CD4-positive, alpha-beta T cell treated with Interferon alpha-2 for 1 hour (primary cell): ENCODE measurements at regions not wholly inside any gene's neighbourhood (a gene's known extent, or its start where the extent isn't known, plus 50 kb on each side); places are given as distances from the start of the nearest gene placed in this dataset.
A peak's percentile ranks its signal among the peaks of the same experiment; 100 is the strongest.

Source experiments
- DNase-seq, 2 donors: peaks; one replicate each; pipeline ENCODE4 v3.0.0-alpha.2; 2020 to 2022

- no peak for DNase-seq
These were observed 82.7 kb downstream of the THAP12 start for GRCh38 chr11:76298255-76298654.

GRCh38 chr11:76296731-76297542, 84.0 kb downstream of the THAP12 start:
- DNase-seq = no peak

- no peak for DNase-seq
These were observed 86.9 kb upstream of the WNT11 start for GRCh38 chr11:76293189-76293631.

- DNase-seq = no peak
These were observed 86.4 kb upstream of the WNT11 start for GRCh38 chr11:76292583-76293188.

- DNase-seq = no peak
These were observed 85.5 kb upstream of the WNT11 start for GRCh38 chr11:76291576-76292526.

DNA sequence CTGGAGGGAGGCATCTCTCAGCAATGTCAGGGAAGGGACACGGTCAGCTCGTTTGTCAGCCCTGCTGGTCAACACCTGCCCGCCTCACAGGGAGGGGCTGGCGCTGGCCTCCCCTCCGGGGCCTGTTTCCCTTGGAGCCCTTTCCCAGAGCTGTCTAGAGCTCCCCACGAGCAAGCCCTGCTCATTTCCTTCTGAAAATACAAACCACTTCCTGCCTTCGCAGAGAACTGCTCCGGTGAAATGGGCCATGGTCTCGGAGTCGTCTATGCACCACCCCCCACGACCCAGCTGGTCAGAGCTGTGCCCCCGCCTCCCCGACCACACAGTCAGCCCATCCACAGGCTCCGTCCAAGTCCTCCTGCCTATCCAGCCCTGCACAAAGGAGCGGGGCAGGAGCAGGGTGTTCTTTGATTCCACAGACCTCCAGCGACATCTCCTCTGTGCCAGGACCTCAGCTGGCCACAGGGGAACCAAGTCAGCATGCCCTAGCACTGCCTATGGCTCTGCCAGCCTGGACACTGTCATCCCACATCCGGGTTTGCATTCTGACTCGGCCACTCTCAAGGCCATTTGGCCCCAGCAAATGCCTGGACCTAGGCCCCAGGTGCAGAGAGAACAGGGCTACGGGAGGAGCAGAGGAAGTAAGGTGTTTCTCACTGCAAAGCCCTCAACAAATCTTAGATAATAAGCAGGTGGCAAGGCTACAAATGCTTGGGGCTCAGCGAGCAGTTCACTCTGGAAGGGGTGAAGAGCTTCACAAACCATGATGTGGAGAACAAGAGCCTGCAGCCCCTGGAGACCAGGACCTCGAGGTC, 82.1 kb upstream of the WNT11 start:
- peak in 1 of 2 donors; percentile 27 for DNase-seq

DNA sequence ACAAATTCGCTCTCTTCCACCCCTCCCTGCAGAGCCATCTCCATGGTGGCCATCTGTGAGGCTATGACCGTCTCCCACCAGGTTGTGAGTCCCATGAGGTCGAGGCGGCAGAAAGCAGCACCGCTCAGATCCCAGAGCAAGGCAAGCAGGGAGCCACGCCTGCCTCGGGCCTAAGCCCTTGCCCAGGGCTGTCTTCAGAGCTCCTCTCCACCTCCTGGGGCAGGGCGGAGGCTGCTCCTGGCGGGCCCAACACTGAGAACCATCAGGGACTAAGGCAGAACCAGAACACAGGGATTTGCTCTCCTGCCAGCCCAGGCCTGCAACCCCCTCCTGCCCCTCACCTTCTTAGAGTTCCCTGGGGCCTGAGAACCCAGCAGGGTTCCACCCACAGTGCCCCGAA, 80.9 kb upstream of the WNT11 start:
- no peak for DNase-seq

DNA sequence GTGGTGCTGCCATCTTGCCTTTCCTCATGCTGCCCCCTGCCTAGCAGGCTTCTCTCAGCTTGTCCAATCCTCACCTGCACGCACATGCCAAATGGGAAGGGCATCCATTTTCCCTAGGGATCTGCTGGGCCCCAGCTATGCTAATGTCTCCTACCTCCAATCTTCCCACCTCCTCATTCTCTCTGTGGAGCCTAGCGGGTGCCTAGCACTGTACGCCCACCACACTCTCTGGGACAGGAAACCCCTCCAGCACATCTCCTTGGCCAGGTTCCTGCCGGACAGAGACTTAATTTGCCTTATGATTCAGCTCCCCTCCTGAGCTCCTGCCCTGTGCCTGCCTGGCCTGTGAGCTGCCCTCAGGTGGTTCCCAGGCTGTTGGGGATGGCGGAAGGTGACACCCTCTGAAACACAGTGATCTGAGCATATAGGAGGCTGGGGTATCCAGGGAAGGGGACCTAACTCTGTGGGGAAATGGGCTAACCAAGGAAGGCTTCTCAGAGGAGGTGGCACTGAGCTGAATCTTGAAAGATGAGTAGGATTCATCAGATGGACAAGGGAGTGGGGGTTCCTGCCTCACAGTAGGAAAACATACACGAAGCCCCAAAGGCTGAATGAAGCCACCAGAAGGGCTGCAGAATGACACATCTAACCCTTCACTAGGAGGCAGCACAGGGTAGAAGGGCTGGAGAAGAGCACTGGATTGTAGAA, 79.2 kb upstream of the WNT11 start:
- no peak for DNase-seq

- DNase-seq = no peak
These were observed 77.9 kb upstream of the WNT11 start for GRCh38 chr11:76284161-76284560.

DNA sequence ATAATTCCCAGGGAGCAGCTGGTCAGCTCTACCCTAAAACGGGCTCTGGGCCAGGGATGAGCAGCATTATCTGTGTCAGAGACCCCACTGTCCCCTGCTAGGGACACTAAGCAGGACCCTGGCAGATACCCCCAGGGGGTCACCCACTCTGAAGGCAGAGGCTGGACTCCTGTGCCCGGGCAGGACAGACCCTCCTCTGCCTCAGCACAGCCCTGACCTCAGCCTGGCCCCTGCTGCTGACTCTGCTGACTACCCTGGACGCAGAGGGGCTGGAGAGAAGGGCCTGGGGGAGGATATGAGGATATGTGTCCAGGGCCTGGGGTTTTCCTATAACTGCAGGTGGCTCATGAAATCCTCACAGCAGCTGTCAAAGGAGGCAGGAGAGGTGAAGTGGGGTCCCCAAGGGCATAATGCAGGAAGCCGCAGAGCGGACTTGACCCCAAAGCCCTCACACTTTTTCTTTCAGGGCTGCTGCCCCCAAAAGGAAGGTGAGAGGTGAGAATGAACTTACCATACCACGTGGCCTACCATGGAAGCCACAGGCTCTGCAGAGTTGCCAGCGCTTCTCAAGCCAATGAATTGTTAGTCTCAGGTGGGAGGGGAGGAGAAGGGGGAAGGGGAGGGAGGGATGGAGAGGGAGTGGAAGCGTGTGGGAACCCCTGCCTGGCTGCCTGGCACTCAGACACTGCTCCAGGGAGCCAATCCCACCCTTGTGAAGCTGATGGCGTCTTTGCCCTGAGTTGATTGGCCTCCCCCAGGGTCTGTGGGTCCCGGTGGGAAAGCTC, 76.7 kb upstream of the WNT11 start:
- no peak for DNase-seq

DNA sequence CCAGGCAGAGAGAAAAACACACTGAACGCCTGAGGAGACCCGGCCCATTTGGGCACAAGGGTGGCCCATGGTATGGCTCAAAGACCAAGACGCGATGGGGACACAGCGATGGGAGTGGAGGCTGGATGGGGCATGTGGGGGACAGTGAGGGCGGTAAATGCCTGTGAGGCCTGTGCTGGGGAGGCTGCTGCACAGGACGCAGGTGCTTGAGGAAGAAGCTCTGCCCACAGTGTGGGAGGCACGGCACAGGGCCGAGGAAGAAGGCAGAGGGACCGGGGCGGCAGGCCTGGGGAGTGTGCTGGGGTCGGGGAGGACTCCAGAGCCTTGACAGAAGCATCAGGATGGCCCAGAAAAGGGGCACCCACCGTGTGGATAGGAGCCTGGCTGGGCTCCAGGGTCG, 75.9 kb upstream of the WNT11 start:
- DNase-seq = no peak

- no peak for DNase-seq
These were observed 75.2 kb upstream of the WNT11 start for GRCh38 chr11:76281558-76281906.

DNA sequence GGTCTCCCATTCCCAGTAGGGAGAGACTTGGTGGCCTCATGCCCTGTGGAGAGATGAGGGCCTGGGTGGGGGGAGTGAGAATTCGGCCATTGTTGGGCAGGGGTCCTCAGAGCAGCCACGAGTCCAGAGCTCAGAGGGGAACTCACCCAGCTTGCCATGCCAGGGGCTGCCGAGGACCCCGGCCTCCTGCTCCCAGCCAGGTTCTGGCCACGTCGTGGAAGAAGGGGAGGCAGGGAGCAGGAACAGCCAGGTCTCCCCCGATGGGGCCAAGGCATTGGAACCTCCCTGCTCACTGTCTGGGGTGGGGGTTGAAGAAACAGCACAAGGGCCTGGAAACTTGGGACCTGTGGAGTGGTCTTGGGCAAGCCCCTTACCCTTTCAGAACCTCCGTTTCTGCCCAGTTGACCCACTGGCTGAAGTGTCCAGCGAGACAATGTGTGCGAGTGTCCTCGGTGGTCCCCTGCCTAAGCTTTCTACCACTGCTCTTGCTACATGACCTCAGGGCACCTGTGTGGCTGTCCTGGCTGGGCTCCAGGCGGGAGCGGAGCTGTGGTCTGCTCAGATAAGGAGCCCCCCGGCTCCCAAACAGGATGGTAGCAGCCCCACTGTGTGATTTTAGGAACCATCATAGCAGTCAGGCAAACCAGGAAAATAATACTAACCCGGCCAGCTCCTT, 74.7 kb upstream of the WNT11 start:
- DNase-seq = no peak

DNA sequence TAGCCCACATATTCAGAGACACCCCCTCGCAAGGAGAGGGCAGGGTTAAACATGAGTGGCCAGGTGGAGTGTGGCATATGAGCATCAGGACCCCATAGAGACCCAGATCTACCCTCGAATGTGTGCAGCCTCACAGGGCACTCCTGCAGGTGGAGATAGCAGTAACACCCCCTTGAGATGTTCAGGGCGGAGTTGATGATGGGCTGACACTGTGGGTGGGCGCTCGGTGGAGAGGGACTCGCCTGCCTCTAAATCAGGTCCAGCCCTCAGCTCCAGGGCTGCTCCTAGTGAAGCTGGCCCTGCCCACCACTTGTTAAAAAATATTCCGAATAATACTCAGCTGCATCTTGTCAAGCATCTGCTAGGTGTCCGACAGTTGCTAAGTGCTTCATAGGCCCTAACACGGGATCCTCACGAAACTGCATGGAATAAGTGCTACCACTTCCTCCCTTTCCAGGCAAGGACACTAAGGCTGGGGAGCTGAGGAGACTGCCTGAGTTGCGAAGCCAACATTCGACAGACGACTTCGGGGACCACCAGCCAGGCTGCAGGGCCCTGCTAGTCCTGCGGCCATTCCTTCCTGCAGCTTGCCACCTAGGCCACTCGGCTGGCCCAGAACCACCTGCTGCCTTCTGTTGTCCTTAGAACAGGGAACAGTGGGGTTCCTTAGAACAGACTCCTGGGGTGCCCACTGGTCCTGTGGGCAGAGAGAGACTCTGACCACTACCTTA, 74.0 kb upstream of the WNT11 start:
- DNase-seq = no peak

DNA sequence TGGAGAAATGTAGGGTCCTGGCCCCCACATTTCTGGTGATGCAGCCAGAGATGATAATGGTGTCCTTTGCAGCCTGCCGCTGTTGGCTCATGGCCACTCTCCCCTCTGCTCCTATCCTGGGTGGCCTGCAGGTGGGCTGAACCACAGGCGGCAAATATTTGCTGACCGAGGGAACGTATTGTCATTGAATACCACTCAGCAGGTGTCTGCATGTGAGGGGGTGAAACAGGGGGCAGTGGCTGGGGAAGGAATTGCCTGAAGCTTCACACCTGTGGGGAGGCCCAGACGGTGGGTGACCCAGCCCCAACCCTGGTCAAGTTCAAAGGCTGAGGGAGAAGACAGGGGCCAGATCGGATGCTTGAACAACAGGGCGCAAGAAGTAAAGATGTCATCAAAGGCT, 73.3 kb upstream of the WNT11 start:
- DNase-seq = no peak

GRCh38 chr11:76279038-76279437, 72.7 kb upstream of the WNT11 start:
- no peak for DNase-seq

DNA sequence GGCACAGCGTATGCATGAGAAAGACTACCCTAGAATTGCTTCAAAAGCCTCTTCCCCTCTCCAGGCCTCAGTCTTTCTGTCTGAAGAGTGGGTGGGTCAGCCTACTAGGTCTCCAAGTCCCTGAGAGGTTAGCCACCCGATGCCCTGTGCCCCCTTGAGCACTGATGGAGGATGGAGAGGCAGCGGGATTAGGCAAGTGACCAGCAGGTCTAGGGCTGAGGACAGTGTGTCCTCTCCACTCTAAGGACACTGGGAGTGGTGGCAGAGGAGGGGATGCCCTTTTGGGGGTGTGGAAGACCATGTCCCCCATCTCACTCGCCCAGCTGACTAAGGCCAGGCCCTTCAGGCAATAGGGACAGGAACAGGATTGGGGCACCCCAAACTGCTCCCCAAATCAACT, 72.2 kb upstream of the WNT11 start:
- no peak for DNase-seq

DNA sequence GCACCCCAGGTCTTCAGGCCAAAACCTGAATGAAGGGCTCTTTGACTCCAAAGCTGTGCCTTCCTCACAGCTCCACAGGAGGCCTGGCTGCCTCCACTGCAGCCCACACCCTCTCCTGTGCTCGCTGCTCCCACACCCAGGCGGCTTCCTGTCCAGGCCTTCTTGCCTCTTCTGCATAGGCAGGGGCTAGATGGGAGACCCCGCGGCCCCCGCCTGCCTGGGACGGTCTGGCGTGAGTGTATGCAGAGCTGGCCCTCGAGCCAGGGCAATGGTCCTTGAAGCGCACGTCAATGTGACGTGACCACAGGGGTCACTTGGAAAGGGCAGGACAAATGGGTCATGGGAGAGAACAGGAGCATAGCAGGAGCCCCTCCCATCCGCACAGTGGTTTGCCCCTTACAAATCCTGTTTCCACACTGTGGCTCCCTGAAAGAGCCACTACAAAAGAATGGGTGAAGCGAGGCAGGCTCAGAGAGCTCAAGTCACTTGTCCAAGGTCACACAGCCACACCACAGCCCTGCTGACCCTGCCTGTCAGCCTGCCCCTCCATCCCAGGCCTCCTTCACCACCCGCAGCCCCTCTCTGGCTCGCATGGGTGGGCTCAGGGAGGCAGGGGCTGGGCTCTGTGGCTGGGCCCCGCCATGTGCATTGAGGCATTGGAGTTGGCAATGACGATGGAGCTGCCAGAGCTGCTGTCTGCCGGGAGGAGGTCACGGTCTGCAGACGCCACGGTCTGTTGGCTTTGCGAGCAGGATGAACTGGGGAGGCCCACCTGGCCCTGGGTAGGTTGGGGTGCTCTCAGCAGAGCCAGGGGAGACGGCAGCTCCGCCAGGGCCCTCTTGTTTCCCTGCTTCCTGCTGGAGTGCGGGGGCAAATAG, 71.2 kb upstream of the WNT11 start:
- DNase-seq = no peak

- no peak for DNase-seq
These were observed 70.5 kb upstream of the WNT11 start for GRCh38 chr11:76276781-76277155.
